Thymus (tissue), 11 donors: ENCODE measurements at regions not wholly inside any gene's neighbourhood (a gene's known extent, or its start where the extent isn't known, plus 50 kb on each side); places are given as distances from the start of the nearest gene placed in this dataset.

ENCODE experiments used
- DNase-seq, 9 donors: peaks; one replicate each; pipeline ENCODE4 v3.0.0-alpha.2; 2013; ENCODE audit warnings: low spot score in 9 of 9, low read depth in 6 of 9, missing footprints in 1 of 9
- H3K27ac ChIP-seq, 2 donors: one replicate each; pipeline ENCODE4 v1.5.1; 2013; ENCODE audit warnings: control low read depth in 1 of 2, low read depth in 1 of 2, low read length in 1 of 2, mild to moderate bottlenecking in 1 of 2, moderate library complexity in 1 of 2
- H3K27me3 ChIP-seq, 2 donors: one replicate each; pipeline ENCODE4 v1.5.1; 2013; ENCODE audit warnings: low read length in 1 of 2; ENCODE audit not compliant: control insufficient read depth in 2 of 2, insufficient read depth in 1 of 2
- H3K36me3 ChIP-seq, 2 donors: one replicate each; pipeline ENCODE4 v1.5.1; 2013; ENCODE audit warnings: low read length in 1 of 2, mild to moderate bottlenecking in 1 of 2, moderate library complexity in 1 of 2; ENCODE audit not compliant: control insufficient read depth in 2 of 2, insufficient read depth in 2 of 2
- H3K4me1 ChIP-seq, 2 donors: one replicate each; pipeline ENCODE4 v1.5.1; 2013; ENCODE audit warnings: low read length in 2 of 2; ENCODE audit not compliant: control insufficient read depth in 2 of 2, insufficient read depth in 2 of 2
- H3K4me3 ChIP-seq, 2 donors: one replicate each; pipeline ENCODE4 v1.5.1; 2013; ENCODE audit warnings: low read length in 2 of 2, control low read depth in 1 of 2, mild to moderate bottlenecking in 1 of 2
- H3K9me3 ChIP-seq, 2 donors: one replicate each; pipeline ENCODE4 v1.5.1; 2013; ENCODE audit warnings: low read length in 1 of 2, mild to moderate bottlenecking in 1 of 2; ENCODE audit not compliant: control insufficient read depth in 2 of 2, insufficient read depth in 1 of 2
- WGBS: extraction: QIAGEN DNeasy Blood & Tissue Kit; methylation state at CpG from one replicate; pipeline ENCODE4 v1.1.7; 2013; 5-methylcytosine and 5-hydroxymethylcytosine counted together
- donor health status: healthy.

DNA sequence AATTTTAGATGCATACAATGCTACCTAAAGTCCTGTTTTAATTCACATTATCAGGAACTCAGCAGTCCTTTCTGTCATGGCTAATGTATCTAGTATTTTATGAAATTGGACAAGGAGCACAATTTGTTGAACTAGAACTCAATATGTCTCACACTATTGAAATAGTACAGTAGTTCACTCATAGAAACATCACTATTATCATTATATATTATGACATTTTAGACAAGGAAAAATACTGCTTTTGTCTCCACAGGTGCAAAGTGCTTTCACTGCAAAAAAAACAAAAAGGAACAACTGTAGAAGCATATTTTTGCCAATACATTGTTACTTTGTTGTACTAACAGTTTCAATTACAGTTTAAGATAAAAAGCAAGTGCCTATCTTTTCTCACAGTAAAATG, 419.2 kb upstream of the CDH19 start:
- no peak for DNase-seq
- Histone ChIP-seq H3K4me3 (no peak overlapping the region), H3K36me3 (no peaks in the 10 kb centered on the region), H3K9me3 (no peaks in the 10 kb centered on the region), H3K27ac (no peak overlapping the region), H3K4me1 (no peaks in the 10 kb centered on the region), H3K27me3 (no peaks in the 10 kb centered on the region)

DNA sequence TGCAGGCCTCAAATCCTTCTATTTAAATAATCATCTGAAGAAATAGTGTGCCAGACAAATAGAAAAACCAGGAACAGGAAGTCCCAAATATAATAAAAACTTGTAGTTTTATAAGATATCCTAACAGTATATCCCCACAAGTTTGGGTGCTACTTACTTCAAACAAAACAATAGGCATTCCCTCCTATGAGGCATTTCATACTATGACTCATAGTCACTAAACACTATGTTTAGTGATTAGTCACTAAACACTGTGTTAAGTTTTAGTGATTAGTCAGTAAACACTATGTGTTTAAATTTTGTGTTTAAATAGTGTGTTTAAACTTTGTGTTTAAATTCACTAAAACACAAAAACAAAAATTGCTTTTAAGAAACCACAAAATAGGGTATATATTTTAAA, 407.0 kb upstream of the CDH19 start:
- no peaks in the 10 kb centered on the region for H3K27me3 ChIP-seq
- no peaks in the 10 kb centered on the region for H3K36me3 ChIP-seq
- DNase-seq, result no peak
- H3K4me3 ChIP-seq, result no peak overlapping the region
- no peaks in the 10 kb centered on the region for H3K9me3 ChIP-seq
- no peaks in the 10 kb centered on the region for H3K4me1 ChIP-seq
- H3K27ac ChIP-seq, result no peak overlapping the region

- WGBS, result 84% methylated on average over 1 of the region's 1 CpG
- H3K9me3 ChIP-seq, result no peaks in the 10 kb centered on the region
- no peak for DNase-seq
- H3K27ac ChIP-seq, result no peak overlapping the region
- H3K4me3 ChIP-seq, result no peak overlapping the region
- H3K27me3 ChIP-seq, result no peaks in the 10 kb centered on the region
- no peaks in the 10 kb centered on the region for H3K4me1 ChIP-seq
- no peaks in the 10 kb centered on the region for H3K36me3 ChIP-seq
Observed at GRCh38 chr18:67007999-67008398, 404.1 kb upstream of the CDH19 start.

DNA sequence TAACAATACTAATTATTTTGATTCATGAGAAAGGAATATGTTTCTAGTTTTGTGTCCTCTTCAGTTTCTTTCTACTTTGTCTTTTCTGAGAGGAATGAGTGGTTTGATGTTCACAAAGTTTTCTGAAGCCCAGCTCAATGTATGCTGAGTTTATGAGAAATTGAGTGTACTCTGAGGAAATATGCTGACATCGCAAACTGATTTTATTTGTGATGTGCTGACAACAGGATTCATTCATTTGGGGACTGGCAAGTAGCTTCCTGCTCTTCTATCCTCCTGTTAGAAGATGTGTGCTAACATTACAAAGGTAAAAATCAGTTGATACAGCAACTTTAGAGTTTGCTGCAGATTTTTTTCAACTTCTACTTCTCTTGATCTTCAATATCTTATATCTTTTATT, 403.2 kb upstream of the CDH19 start:
- DNase-seq, result no peak
- no peaks in the 10 kb centered on the region for H3K9me3 ChIP-seq
- WGBS, result 95% methylated on average over 1 of the region's 1 CpG
- no peak overlapping the region for H3K27ac ChIP-seq
- H3K4me3 ChIP-seq, result no peak overlapping the region
- no peaks in the 10 kb centered on the region for H3K4me1 ChIP-seq
- H3K36me3 ChIP-seq, result no peaks in the 10 kb centered on the region
- no peaks in the 10 kb centered on the region for H3K27me3 ChIP-seq

- WGBS, result 92% methylated on average over 4 of the region's 4 CpGs
- DNase-seq, result no peak
Observed at GRCh38 chr18:67001052-67001451, 397.2 kb upstream of the CDH19 start.

DNA sequence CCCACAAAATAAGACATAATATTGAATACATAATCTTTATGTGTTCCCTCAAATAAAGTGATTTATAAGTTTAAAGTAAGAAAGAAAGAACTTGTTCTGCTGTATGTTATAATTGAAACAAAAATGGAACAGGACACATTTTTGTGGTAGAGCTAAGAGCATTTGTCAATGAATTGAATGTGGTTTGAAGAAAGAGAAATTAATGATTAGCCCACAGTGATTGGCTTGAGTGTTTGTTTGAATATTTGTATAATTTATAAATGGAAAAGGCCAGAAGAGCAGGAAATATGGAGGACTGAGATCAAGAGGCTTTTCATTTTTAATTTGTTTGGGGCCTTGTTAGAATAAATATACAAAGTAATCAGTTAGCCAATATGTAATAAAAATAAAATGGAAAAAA, 395.1 kb upstream of the CDH19 start:
- no peak for DNase-seq
- Histone ChIP-seq H3K4me3 (no peak overlapping the region), H3K27ac (no peak overlapping the region), H3K36me3 (no peaks in the 10 kb centered on the region), H3K9me3 (no peaks in the 10 kb centered on the region), H3K4me1 (no peaks in the 10 kb centered on the region), H3K27me3 (no peaks in the 10 kb centered on the region)

More at GRCh38 chr18:67001052-67001451, 397.2 kb upstream of the CDH19 start:
- Histone ChIP-seq H3K4me1 (no peaks in the 10 kb centered on the region), H3K4me3 (no peak overlapping the region), H3K27me3 (no peaks in the 10 kb centered on the region), H3K27ac (no peak overlapping the region), H3K9me3 (no peaks in the 10 kb centered on the region), H3K36me3 (no peaks in the 10 kb centered on the region)

GRCh38 chr18:66995270-66995669, 391.4 kb upstream of the CDH19 start:
- no peak overlapping the region for H3K27ac ChIP-seq
- H3K4me1 ChIP-seq, result no peaks in the 10 kb centered on the region
- no peaks in the 10 kb centered on the region for H3K36me3 ChIP-seq
- no peaks in the 10 kb centered on the region for H3K27me3 ChIP-seq
- H3K4me3 ChIP-seq, result no peak overlapping the region
- H3K9me3 ChIP-seq, result no peaks in the 10 kb centered on the region
- 97% methylated on average over 2 of the region's 2 CpGs for WGBS
- no peak for DNase-seq

DNA sequence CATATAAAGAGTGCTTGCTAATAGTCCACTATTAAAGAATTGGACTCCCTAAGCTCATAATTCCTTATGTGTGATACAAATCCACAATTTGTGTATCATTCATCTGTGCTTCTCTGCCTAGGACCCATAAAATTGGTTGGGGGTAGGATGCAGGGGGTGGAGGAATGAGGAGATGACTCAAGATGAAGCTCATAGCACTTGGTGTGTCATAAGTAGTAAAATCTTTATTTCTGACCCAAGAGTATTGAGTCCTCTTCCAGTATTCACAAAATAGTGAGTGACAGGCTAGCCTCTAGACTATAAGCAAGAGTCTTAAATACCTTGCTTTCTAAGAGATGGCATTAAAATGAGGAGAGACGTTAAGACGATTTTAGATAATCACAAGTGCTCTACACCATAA, 390.9 kb upstream of the CDH19 start:
- H3K9me3 ChIP-seq, result no peaks in the 10 kb centered on the region
- H3K27me3 ChIP-seq, result no peaks in the 10 kb centered on the region
- no peak for DNase-seq
- WGBS, result 92% methylated on average over 2 of the region's 2 CpGs
- no peaks in the 10 kb centered on the region for H3K36me3 ChIP-seq
- no peaks in the 10 kb centered on the region for H3K4me1 ChIP-seq
- H3K27ac ChIP-seq, result no peak overlapping the region
- H3K4me3 ChIP-seq, result no peak overlapping the region

DNA sequence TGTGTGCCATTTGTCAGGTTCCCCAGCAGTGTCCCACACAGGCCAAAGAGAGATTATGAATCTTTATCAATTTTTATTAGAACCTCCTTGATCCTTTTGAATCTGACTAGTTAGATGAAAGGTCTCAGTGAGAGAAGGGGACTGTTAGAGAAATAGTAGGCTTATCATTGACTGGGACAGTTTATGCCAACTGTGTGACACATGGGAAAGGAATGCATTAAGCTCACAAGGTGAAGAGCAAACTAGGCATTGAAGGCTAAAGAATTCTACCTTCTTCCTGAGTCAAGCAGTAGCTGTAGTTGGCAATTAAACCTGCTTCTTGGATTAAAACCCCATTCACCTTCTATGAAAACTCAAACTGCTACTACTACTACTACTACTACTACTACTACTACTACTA, 389.6 kb upstream of the CDH19 start:
- H3K4me1 ChIP-seq, result no peaks in the 10 kb centered on the region
- no peak for DNase-seq
- H3K27ac ChIP-seq, result no peak overlapping the region
- H3K27me3 ChIP-seq, result no peaks in the 10 kb centered on the region
- no peaks in the 10 kb centered on the region for H3K36me3 ChIP-seq
- no peaks in the 10 kb centered on the region for H3K9me3 ChIP-seq
- no peak overlapping the region for H3K4me3 ChIP-seq

DNA sequence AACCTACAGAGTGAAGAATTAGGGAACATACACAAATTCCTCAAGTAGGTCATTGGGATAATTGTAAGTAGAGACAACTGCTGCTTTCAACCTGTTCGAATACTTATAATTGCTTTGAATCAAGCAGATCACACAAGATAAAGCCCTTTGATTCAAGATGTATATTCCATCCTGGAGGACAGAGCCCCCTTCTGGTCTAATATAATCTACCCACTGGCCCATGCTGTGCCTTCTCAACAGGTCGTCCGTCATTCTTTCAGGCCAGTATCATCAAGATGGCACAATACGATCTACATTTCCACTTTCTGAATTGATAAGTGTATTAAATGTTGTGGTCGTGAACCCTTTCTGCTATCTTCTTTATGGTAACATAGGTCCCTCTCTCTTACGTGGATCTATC, 387.0 kb upstream of the CDH19 start:
- DNase-seq, result no peak
- no peaks in the 10 kb centered on the region for H3K36me3 ChIP-seq
- H3K9me3 ChIP-seq, result no peaks in the 10 kb centered on the region
- no peak overlapping the region for H3K27ac ChIP-seq
- no peaks in the 10 kb centered on the region for H3K27me3 ChIP-seq
- no peak overlapping the region for H3K4me3 ChIP-seq
- no peaks in the 10 kb centered on the region for H3K4me1 ChIP-seq
- 95% methylated on average over 6 of the region's 6 CpGs for WGBS
